Fibroblast of lung (primary cell): ENCODE measurements at regions not wholly inside any gene's neighbourhood (a gene's known extent, or its start where the extent isn't known, plus 50 kb on each side); places are given as distances from the start of the nearest gene placed in this dataset.

Experiments used
- DNase-seq, 2 donors: peaks; one replicate each; pipeline versions ENCODE4 v3.0.0 to v3.0.0-alpha.2; 2010; ENCODE audit warnings: low read depth in 2 of 2
- H2AFZ ChIP-seq: 2 replicates; pipeline ENCODE4 v1.5.1; 2012; ENCODE audit warnings: low read length, control low read depth, inconsistent platforms
- H3K27ac ChIP-seq: 2 replicates; pipeline ENCODE4 v1.5.1; 2011; ENCODE audit warnings: low read length, control low read depth; ENCODE audit not compliant: insufficient read depth
- H3K27me3 ChIP-seq: 2 replicates; pipeline ENCODE4 v1.5.1; 2011; ENCODE audit warnings: mild to moderate bottlenecking, low read length; ENCODE audit not compliant: control insufficient read depth, insufficient read depth
- H3K36me3 ChIP-seq: 2 replicates; pipeline ENCODE4 v1.5.1; 2011; ENCODE audit warnings: low read length; ENCODE audit not compliant: control insufficient read depth, insufficient read depth
- H3K4me1 ChIP-seq: 2 replicates; pipeline ENCODE4 v1.5.1; 2011; ENCODE audit warnings: low read length; ENCODE audit not compliant: control insufficient read depth, insufficient read depth; ENCODE audit errors: extremely low read depth
- H3K4me2 ChIP-seq: 2 replicates; pipeline ENCODE4 v1.5.1; 2011; ENCODE audit warnings: low read length, control low read depth; ENCODE audit not compliant: insufficient read depth; ENCODE audit errors: extremely low read depth
- H3K4me3 ChIP-seq, 4 experiments: fragments of 200-600 bp in 1 of 4; sonication (generic) in 1 of 4; replicated peaks in 1 of 4; 2 replicates each; pipeline ENCODE4 v1.5.1; 2011 to 2016; ENCODE audit warnings: low read length in 4 of 4, low read depth in 3 of 4, mild to moderate bottlenecking in 3 of 4, control low read depth in 2 of 4, inconsistent platforms in 1 of 4, mixed read lengths in 1 of 4; ENCODE audit not compliant: insufficient read depth in 1 of 4; ENCODE audit errors: control extremely low read depth in 1 of 4
- H3K79me2 ChIP-seq: 2 replicates; pipeline ENCODE4 v1.5.1; 2012; ENCODE audit warnings: mild to moderate bottlenecking, low read length, inconsistent platforms; ENCODE audit not compliant: control insufficient read depth, insufficient read depth
- H3K9ac ChIP-seq: 2 replicates; pipeline ENCODE4 v1.5.1; 2011; ENCODE audit warnings: mild to moderate bottlenecking, low read length, control low read depth; ENCODE audit not compliant: insufficient read depth
- H3K9me3 ChIP-seq: 2 replicates; pipeline ENCODE4 v1.5.1; 2012; ENCODE audit warnings: low read depth, low read length; ENCODE audit not compliant: control insufficient read depth, insufficient read depth
- H4K20me1 ChIP-seq: 2 replicates; pipeline ENCODE4 v1.5.1; 2011; ENCODE audit warnings: low read length; ENCODE audit not compliant: control insufficient read depth, insufficient read depth; ENCODE audit errors: extremely low read depth
- EZH2 ChIP-seq: IDR thresholded peaks from 2 replicates; pipeline ENCODE4 v1.5.1; 2012; ENCODE audit warnings: low read length, control low read depth, mild to moderate bottlenecking; ENCODE audit errors: missing control alignments
- TF ChIP-seq, protein P1 (sequence below), 2 donors: IDR thresholded peaks in 1 of 2; conservative IDR thresholded peaks in 1 of 2; 1 replicate in 1 of 2; 2 replicates in 1 of 2; pipeline ENCODE4 v1.5.1; 2011 to 2012; ENCODE audit warnings: low read length in 2 of 2, control low read depth in 1 of 2, inconsistent platforms in 1 of 2, low read depth in 1 of 2, mild to moderate bottlenecking in 1 of 2

- no peak for TF ChIP-seq EZH2
- TF ChIP-seq, protein P1, sequence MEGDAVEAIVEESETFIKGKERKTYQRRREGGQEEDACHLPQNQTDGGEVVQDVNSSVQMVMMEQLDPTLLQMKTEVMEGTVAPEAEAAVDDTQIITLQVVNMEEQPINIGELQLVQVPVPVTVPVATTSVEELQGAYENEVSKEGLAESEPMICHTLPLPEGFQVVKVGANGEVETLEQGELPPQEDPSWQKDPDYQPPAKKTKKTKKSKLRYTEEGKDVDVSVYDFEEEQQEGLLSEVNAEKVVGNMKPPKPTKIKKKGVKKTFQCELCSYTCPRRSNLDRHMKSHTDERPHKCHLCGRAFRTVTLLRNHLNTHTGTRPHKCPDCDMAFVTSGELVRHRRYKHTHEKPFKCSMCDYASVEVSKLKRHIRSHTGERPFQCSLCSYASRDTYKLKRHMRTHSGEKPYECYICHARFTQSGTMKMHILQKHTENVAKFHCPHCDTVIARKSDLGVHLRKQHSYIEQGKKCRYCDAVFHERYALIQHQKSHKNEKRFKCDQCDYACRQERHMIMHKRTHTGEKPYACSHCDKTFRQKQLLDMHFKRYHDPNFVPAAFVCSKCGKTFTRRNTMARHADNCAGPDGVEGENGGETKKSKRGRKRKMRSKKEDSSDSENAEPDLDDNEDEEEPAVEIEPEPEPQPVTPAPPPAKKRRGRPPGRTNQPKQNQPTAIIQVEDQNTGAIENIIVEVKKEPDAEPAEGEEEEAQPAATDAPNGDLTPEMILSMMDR (conservative IDR thresholded peaks at IDR 0.05 in 1 of 2, IDR thresholded peaks at IDR 0.05 in 1 of 2; ENCODE audit: low read depth in 1 of 2, low read length in 2 of 2) = no peak
- Histone ChIP-seq H3K9ac (no peak overlapping the region), H3K79me2 (no peaks in the 10 kb centered on the region), H4K20me1 (no peaks in the 10 kb centered on the region), H3K4me3 (no peak overlapping the region), H3K36me3 (no peaks in the 10 kb centered on the region), H3K4me1 (no peaks in the 10 kb centered on the region), H3K27me3 (no peaks in the 10 kb centered on the region), H3K27ac (no peak overlapping the region), H3K9me3 (no peaks in the 10 kb centered on the region), H2AFZ (no peak overlapping the region), H3K4me2 (no peak overlapping the region)
- DNase-seq = no peak
Observed at GRCh38 chr11:29781268-29781667, 235.6 kb downstream of the KCNA4 start.

DNA sequence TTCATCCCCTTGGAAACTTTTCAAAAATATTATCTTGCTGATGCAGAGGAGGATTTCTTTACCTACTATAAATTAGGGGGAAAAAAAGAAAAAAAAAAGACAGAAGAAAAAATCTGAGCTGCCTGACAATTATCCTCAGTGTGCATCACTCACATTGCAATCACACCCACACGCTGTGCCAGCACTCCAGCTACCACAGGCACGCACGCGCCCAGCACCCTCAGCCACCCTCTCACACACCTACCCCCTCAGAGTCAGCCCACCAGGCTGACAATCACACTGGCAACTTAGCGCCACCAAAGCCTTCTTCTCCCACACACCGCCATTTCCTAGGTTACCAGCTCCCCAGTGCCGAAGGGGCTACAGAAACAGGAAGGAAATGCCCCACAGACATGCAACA, 236.1 kb downstream of the KCNA4 start:
- H3K4me3 ChIP-seq = no peak overlapping the region
- DNase-seq = no peak

GRCh38 chr11:29773656-29774264, 243.1 kb downstream of the KCNA4 start:
- Histone ChIP-seq H3K79me2 (no peaks in the 10 kb centered on the region), H4K20me1 (no peaks in the 10 kb centered on the region), H3K4me1 (no peaks in the 10 kb centered on the region), H3K9ac (no peak overlapping the region), H3K27ac (no peak overlapping the region), H2AFZ (no peak overlapping the region), H3K36me3 (no peaks in the 10 kb centered on the region), H3K4me2 (no peak overlapping the region), H3K9me3 (no peaks in the 10 kb centered on the region), H3K27me3 (no peaks in the 10 kb centered on the region), H3K4me3 (no peak overlapping the region)
- DNase-seq = peak in 1 of 2 donors; percentile 71
- TF ChIP-seq, protein P1 (conservative IDR thresholded peaks at IDR 0.05 in 1 of 2, IDR thresholded peaks at IDR 0.05 in 1 of 2; ENCODE audit: low read depth in 1 of 2, low read length in 2 of 2) = no peak
- no peak for TF ChIP-seq EZH2

More for the DNA sequence above, 236.1 kb downstream of the KCNA4 start:
- H4K20me1 ChIP-seq = no peaks in the 10 kb centered on the region
- no peak overlapping the region for H2AFZ ChIP-seq
- no peaks in the 10 kb centered on the region for H3K36me3 ChIP-seq
- TF ChIP-seq, protein P1 (conservative IDR thresholded peaks at IDR 0.05 in 1 of 2, IDR thresholded peaks at IDR 0.05 in 1 of 2; ENCODE audit: low read depth in 1 of 2, low read length in 2 of 2) = no peak
- no peak for TF ChIP-seq EZH2
- H3K9ac ChIP-seq = no peak overlapping the region
- H3K4me2 ChIP-seq = no peak overlapping the region
- H3K27ac ChIP-seq = no peak overlapping the region
- H3K79me2 ChIP-seq = no peaks in the 10 kb centered on the region
- no peaks in the 10 kb centered on the region for H3K4me1 ChIP-seq
- no peaks in the 10 kb centered on the region for H3K9me3 ChIP-seq
- H3K27me3 ChIP-seq = no peaks in the 10 kb centered on the region
